Endothelial cell of umbilical vein (primary cell): ENCODE measurements at regions not wholly inside any gene's neighbourhood (a gene's known extent, or its start where the extent isn't known, plus 50 kb on each side); places are given as distances from the start of the nearest gene placed in this dataset.

Experiments
- BruUV-seq: library from RNA; stranded (reverse); fragments of 400-500 nt; replicated peaks from 2 replicates; lab custom pipeline; 2021; lab: Mats Ljungman, UMichigan
- CTCF ChIA-PET: fragments of 300-600, 350-600 bp; sonication (Branson Sonifier 250); formaldehyde crosslinking; loops from one replicate; lab custom pipeline; 2021; ENCODE audit warnings: antibody characterized with exemption, inconsistent platforms; lab: Charles Lee
- POLR2A ChIA-PET: fragments of 300-600, 350-600 bp; sonication (Branson Sonifier 250); formaldehyde crosslinking; loops from one replicate; lab custom pipeline; 2021; ENCODE audit warnings: antibody characterized with exemption, inconsistent platforms; lab: Charles Lee
- DNase-seq: peaks from one replicate; pipeline ENCODE4 v3.0.0-alpha.2; 2011; ENCODE audit warnings: low read depth, low spot score
- FAIRE-seq: peaks from 2 replicates; lab custom pipeline; 2011; peaks lifted over from hg19 to GRCh38; lab: Jason Lieb, UNC
- H2AFZ ChIP-seq: 2 replicates; pipeline ENCODE4 v1.6.0; 2012; ENCODE audit warnings: low read depth, low read length, control low read depth, inconsistent platforms
- H3K27ac ChIP-seq: 2 replicates; pipeline ENCODE4 v1.5.1; 2011; ENCODE audit warnings: low read depth, mild to moderate bottlenecking, control low read depth, low read length, moderate library complexity; ENCODE audit not compliant: insufficient read depth
- H3K27me3 ChIP-seq, 2 experiments: 2 replicates each; pipeline versions ENCODE4 v1.6.0 to v1.6.1; 2011; ENCODE audit warnings: low read length in 2 of 2, mixed read lengths in 1 of 2; ENCODE audit not compliant: control insufficient read depth in 2 of 2, insufficient read depth in 2 of 2
- H3K36me3 ChIP-seq, 2 experiments: 2 replicates in 1 of 2; 3 replicates in 1 of 2; pipeline ENCODE4 v1.5.1; 2011; ENCODE audit warnings: low read length in 2 of 2, mild to moderate bottlenecking in 1 of 2, moderate library complexity in 1 of 2; ENCODE audit not compliant: control insufficient read depth in 2 of 2, insufficient read depth in 2 of 2; ENCODE audit errors: extremely low read depth in 1 of 2
- H3K4me1 ChIP-seq: 3 replicates; pipeline ENCODE4 v1.5.1; 2011; ENCODE audit warnings: mild to moderate bottlenecking, low read length; ENCODE audit not compliant: control insufficient read depth, insufficient read depth; ENCODE audit errors: extremely low read depth
- H3K4me2 ChIP-seq: 2 replicates; pipeline ENCODE4 v1.6.1; 2011; ENCODE audit warnings: low read length, control low read depth, mixed read lengths; ENCODE audit not compliant: insufficient read depth
- H3K4me3 ChIP-seq, 3 experiments: fragments of 200-600 bp in 1 of 3; sonication (generic), shearing (Covaris generic) in 1 of 3; replicated peaks in 1 of 3; 2 replicates each; pipeline ENCODE4 v1.5.1; 2011 to 2016; ENCODE audit warnings: control low read depth in 3 of 3, low read length in 3 of 3, mild to moderate bottlenecking in 2 of 3, inconsistent platforms in 1 of 3, low read depth in 1 of 3, moderate library complexity in 1 of 3; ENCODE audit not compliant: insufficient read depth in 1 of 3
- H3K79me2 ChIP-seq: 2 replicates; pipeline ENCODE4 v1.6.0; 2012; ENCODE audit warnings: low read length, inconsistent platforms; ENCODE audit not compliant: control insufficient read depth, insufficient read depth
- H3K9ac ChIP-seq: replicated peaks from 2 replicates; pipeline ENCODE3; 2011; ENCODE audit warnings: low read length, control low read depth; ENCODE audit not compliant: insufficient read depth; ENCODE audit errors: extremely low read depth
- H3K9me1 ChIP-seq: replicated peaks from 3 replicates; pipeline ENCODE4 v1.6.0; 2011; ENCODE audit warnings: mild to moderate bottlenecking, low read length; ENCODE audit not compliant: control insufficient read depth, insufficient read depth; ENCODE audit errors: extremely low read depth
- H3K9me3 ChIP-seq: replicated peaks from 2 replicates; pipeline ENCODE4 v1.5.1; 2012; ENCODE audit warnings: low read length, inconsistent platforms; ENCODE audit not compliant: control insufficient read depth, insufficient read depth
- H4K20me1 ChIP-seq: replicated peaks from 2 replicates; pipeline ENCODE3; 2011; ENCODE audit warnings: mild to moderate bottlenecking, low read length; ENCODE audit not compliant: control insufficient read depth, insufficient read depth; ENCODE audit errors: extremely low read depth
- CTCF ChIP-seq, 2 donors: IDR thresholded peaks; 1 replicate in 1 of 2; 2 replicates in 1 of 2; pipeline ENCODE4 v1.5.1; 2011; ENCODE audit warnings: low read length in 2 of 2, mild to moderate bottlenecking in 2 of 2, moderate library complexity in 2 of 2, control low read depth in 1 of 2, inconsistent platforms in 1 of 2, low read depth in 1 of 2; ENCODE audit not compliant: insufficient read depth in 1 of 2; ENCODE audit errors: extremely low read depth in 1 of 2
- EZH2 ChIP-seq: IDR thresholded peaks from 2 replicates; pipeline ENCODE4 v1.6.1; 2012; ENCODE audit warnings: borderline replicate concordance, low read depth, mild to moderate bottlenecking, moderate library complexity, low read length, inconsistent platforms; ENCODE audit not compliant: severe bottlenecking
- FOS ChIP-seq: IDR thresholded peaks from 2 replicates; pipeline ENCODE4 v1.6.1; 2011; ENCODE audit warnings: mild to moderate bottlenecking, low read length, moderate library complexity, borderline replicate concordance; ENCODE audit not compliant: insufficient read depth
- GATA2 ChIP-seq: IDR thresholded peaks from 2 replicates; pipeline ENCODE4 v1.7.0; 2011; ENCODE audit warnings: low read depth, mild to moderate bottlenecking, moderate library complexity, mixed read lengths, low read length; ENCODE audit not compliant: insufficient read length, insufficient read depth
- JUN ChIP-seq: IDR thresholded peaks from 2 replicates; pipeline ENCODE4 v1.6.1; 2011; ENCODE audit warnings: borderline replicate concordance, low read depth; ENCODE audit not compliant: insufficient read length, insufficient read depth
- MYC ChIP-seq: IDR thresholded peaks from one replicate; pipeline ENCODE4 v1.6.1; 2011; ENCODE audit warnings: mild to moderate bottlenecking, low read depth, low read length
- POLR2A ChIP-seq: IDR thresholded peaks from 2 replicates; pipeline ENCODE4 v1.6.1; 2012; ENCODE audit warnings: low read depth, mild to moderate bottlenecking, control low read depth, low read length
- POLR2AphosphoS5 ChIP-seq: IDR thresholded peaks from 2 replicates; pipeline ENCODE4 v1.6.1; 2012; ENCODE audit warnings: low read depth, mild to moderate bottlenecking, control low read depth, low read length, moderate library complexity; ENCODE audit not compliant: insufficient read depth
- dilution Hi-C: fragments of 300-500 bp; cut with MboI; formaldehyde crosslinking; loops from one replicate; pipeline ENCODE4 v1.15.0; 2019; ENCODE audit warnings: low sequenced_read_pairs; ENCODE audit not compliant: extremely low pct_ligation_motif_present
- intact Hi-C: fragments of 100-400 bp; cut with micrococcal nuclease; formaldehyde crosslinking; loops from one replicate; pipeline ENCODE4 v1.10.0; 2022
- TF ChIP-seq, protein P1 (sequence below): IDR thresholded peaks from 2 replicates; pipeline ENCODE4 v1.6.1; 2011; ENCODE audit not compliant: insufficient read depth, insufficient read length

DNA sequence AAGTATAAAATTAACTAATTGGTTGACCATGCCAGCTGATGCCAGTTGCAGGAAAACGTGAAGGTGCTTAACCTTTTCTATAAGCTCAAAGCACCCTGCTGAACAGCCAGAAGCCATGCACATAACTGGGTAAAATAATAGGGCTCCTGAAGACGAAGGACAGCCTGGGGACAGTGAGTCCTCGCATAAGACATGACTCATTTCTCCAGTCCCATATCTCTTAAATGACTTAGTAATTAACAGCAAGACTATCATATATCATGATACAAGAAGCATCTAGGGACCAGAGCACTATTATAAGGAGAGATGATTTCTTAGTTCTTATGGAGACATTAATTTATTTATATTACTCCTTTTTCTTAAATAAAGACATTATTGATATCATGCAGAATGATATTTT, 100.5 kb upstream of the DOK6 start:
- no peak for FAIRE-seq
- intact Hi-C loops (no loop called here), dilution Hi-C loops (no loop called here)
- Histone ChIP-seq H3K4me2 (no peak overlapping the region), H3K9me1 (no peaks in the 10 kb centered on the region), H3K4me3 (no peak overlapping the region), H2AFZ (no peak overlapping the region), H3K4me1 (no peaks in the 10 kb centered on the region), H3K27me3 (no peaks in the 10 kb centered on the region), H3K27ac (no peak overlapping the region), H3K36me3 (no peaks in the 10 kb centered on the region), H3K79me2 (no peaks in the 10 kb centered on the region), H3K9ac (no peak overlapping the region), H4K20me1 (no peaks in the 10 kb centered on the region), H3K9me3 (peaks cover 2% of the 10 kb centered on the region)
- ChIA-PET POLR2A (no interaction called here), CTCF (no interaction called here)
- no peak for DNase-seq
- no peak for TF ChIP-seq MYC
- no peak for TF ChIP-seq POLR2A
- TF ChIP-seq, protein P1, sequence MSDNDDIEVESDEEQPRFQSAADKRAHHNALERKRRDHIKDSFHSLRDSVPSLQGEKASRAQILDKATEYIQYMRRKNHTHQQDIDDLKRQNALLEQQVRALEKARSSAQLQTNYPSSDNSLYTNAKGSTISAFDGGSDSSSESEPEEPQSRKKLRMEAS: no peak
- TF ChIP-seq GATA2: no peak
- no peak for TF ChIP-seq EZH2
- TF ChIP-seq CTCF (IDR thresholded peaks at IDR 0.05; ENCODE audit: extremely low read depth in 1 of 2, insufficient read depth in 1 of 2, low read depth in 1 of 2, low read length in 2 of 2): no peak
- no peak for TF ChIP-seq FOS
- TF ChIP-seq JUN: no peak
- TF ChIP-seq POLR2AphosphoS5: no peak
- no TSS peak for BruUV-seq
